GM12892 (cell line): ENCODE measurements at regions not wholly inside any gene's neighbourhood (a gene's known extent, or its start where the extent isn't known, plus 50 kb on each side); places are given as distances from the start of the nearest gene placed in this dataset.

ENCODE experiments used
- POLR2A ChIP-seq: IDR thresholded peaks from 2 replicates; pipeline ENCODE4 v1.6.1; 2011; ENCODE audit warnings: low read depth, low read length, control low read depth
- POLR2AphosphoS5 ChIP-seq: IDR thresholded peaks from 2 replicates; pipeline ENCODE4 v1.6.1; 2011; ENCODE audit warnings: low read depth, low read length, control low read depth
- TAF1 ChIP-seq: IDR thresholded peaks from 2 replicates; pipeline ENCODE4 v1.6.1; 2011; ENCODE audit warnings: low read depth, mild to moderate bottlenecking, control low read depth, low read length, borderline replicate concordance

DNA sequence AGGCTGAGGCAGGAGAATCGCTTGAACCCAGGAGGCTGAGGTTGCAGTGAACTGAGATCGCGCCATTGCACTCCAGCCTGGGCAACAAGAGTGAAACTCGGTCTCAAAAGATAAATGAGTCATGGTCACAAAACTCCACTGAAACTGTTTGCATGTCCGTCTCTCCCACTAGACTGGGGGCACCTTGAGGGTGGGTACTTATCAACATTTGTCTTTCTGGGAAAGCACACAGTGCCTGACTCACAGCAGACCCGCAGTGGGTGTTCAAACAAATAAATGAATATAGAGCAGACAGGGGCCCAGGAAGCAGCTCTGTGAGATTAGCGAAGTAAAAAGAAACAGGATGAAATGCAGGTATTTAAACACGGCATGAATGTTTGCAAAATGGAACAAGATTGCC, 211.1 kb upstream of the GATA6 start:
- TF ChIP-seq TAF1, result no peak
- TF ChIP-seq POLR2AphosphoS5, result no peak
- no peak for TF ChIP-seq POLR2A
